Esophagus mucosa (tissue), 1 donor: ENCODE measurements at regions not wholly inside any gene's neighbourhood (a gene's known extent, or its start where the extent isn't known, plus 50 kb on each side); places are given as distances from the start of the nearest gene placed in this dataset.

Source experiments
- ATAC-seq: fragments of 200-7000 bp; cut with Tn5 transposase; one replicate; pipeline ENCODE4 v1.9.1; 2020
- donor health status: DM: yes; HTN: yes; CAD: no.

DNA sequence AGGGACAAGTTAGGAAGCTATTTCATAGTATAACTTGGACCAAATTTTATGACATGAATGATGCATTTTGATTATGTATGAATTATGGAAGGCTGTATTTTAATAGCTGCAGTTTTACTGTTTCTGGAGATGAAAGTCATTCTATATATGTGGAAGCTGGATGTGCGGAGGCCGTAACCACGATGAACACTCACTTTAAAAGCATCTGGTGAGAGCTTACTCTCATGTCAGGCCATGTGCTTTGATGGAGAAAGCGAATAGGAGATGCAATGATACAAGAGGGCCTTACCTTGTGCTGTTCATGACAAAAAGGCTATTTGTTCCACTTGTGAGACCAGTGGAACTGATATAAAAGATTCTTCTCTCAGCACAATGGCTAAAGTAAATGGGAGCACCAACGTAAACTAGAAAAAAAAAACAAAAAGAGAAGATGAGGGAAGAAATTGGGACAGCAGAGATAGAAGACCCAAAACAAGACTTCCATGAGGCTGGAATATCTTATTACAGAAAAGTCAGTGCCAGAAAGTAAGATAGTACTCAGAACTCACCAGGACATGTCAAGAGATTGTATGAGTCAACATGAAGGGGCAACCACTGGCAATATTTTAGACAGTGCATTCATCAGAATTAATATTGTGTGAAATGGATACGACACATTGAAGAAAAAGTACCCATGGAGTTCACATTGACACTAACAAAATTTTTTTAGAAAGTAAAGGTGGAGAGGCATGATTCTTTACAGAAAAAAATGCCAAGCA lies 63.3 kb upstream of the GAB1 start:
- no peak for ATAC-seq

GRCh38 chr4:143280861-143281260 lies 55.8 kb upstream of the GAB1 start:
- ATAC-seq: no peak

GRCh38 chr4:143281507-143282190 lies 55.0 kb upstream of the GAB1 start:
- no peak for ATAC-seq

DNA sequence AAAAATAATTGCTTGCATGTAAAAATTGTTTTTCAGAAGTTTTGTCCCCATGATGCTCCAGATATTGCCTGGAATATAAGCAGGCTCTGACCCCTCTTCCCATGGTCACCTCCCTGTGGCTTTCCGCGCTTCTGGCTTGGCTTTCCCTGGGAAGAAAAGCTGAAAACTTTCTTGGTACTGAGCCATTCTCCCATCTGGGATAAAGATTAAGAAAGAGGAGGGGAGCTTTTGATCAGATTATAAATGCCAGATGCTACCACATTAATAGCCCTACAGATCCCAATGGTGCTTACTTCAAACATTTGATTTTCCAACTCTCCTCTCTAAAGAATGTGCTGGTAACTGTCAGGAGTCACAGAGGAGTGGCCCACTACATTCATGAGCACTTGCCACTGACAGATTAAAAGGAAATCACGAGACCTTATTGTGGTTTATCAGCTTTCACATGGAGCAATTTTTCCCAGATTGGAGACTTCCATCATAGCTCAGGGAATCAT lies 54.4 kb upstream of the GAB1 start:
- no peak for ATAC-seq

DNA sequence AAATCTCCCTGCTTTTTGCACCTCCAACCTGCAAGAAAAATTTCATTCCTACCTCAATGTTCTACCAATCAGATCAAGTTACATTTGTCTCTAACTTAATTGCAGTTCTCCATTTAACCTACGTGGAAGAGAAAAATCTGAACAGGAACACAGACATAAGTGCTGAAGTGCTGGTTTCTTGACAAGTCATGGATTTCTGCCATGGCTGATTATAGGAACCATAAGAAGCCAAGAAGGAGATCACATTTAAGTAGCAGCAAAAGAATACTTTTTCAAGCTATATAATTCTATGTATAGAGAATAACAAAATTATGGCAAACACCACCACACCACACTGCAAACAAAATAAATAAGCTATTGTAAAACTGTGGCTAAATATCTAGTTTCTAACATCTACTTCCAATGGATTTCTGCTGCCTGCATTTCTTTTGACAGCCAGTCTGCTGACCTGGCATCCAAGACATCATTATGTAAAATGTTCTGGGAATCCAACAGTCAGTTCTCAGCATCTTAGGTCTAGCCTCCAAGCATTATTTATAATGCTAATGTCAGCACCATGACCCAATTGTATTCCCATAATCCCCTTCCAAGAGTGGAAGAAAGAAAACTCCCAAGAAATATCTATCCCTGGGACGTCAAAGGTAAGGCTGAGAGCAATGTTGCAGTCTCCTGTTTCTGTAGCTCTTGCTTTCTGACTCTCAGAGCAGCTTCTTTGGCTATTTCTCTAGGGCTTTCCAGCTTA lies 50.8 kb upstream of the GAB1 start:
- no peak for ATAC-seq

DNA sequence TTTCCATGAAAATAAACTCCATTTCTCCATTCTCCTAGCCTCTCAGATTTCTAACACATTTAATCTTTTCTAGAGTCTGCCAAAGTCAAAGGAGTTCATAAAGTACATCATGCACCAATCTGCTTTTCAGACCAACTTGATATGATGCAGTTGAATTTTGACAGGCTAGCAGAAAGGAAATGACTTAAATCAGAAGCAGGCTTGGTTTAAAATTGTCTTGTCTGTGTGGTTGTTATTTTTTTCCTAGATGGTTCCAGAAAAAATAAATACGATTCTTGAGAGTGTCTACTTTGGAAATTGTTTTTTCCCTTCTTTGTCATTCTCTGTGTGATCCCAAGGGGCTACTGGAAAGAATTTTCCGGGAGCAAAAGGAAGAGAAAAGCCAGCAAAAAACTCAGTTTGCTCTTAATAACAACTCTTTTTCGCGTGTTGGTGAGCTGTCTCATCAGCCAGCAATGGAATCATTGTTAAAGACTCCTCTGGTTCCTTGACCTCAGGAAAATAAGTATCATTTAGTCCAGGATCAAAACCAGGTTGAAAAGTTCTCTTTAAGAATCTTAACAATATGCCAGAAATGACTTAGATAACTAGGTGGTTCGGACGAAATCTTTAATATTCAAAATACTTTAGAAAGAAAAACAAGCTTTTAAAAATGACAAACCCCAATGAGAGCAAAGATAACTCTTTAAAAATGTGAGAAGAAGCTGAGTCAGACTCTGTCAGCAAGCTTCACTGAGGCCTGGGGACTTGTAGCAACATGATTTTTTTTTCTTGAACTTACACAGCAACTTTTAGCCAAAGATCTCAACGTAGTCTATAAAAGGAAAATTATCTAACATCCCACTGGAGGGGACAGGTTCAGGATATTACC lies 49.7 kb upstream of the GAB1 start:
- ATAC-seq: peak; percentile 65
